ENCODE measurements at regions not wholly inside any gene's neighbourhood (a gene's known extent, or its start where the extent isn't known, plus 50 kb on each side); places are given as distances from the start of the nearest gene placed in this dataset.

DNA sequence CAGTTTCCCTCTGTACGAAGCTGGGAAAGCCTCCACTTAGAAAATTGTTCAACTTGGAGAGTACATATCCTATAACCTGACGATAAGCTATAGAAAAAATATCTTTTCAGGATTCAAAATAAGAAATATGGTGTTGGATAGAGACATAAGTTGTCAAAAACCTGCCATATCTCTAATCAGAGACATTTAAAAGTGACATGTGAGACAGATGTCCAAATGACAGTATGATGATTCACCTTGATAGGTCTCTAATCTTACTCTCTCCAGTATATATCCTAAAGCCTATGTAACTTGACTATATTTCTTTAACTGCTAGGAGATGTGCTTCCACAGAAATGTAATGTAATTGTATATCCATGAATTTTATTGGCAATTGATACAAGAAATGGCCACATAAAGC is 932.4 kb upstream of the MAN1A1 start:
- H3K4me2 ChIP-seq (ENCODE audit: insufficient read depth in 1 of 2, low read depth in 2 of 2, low read length in 2 of 2): no peak overlapping the region
- H3K79me2 ChIP-seq (ENCODE audit: control insufficient read depth in 1 of 2, insufficient read depth in 2 of 2, low read length in 2 of 2): no peaks in the 10 kb centered on the region
- H3K79me1 ChIP-seq (ENCODE audit: low read depth, low read length): no peaks in the 10 kb centered on the region
- no peak overlapping the region for H2AK5ac ChIP-seq (ENCODE audit: low read depth, low read length)
- ChIA-PET POLR2A (ENCODE audit: partially characterized antibody) (no interaction called here), CTCF (ENCODE audit: partially characterized antibody) (interaction anchor here (0.7 kb wide), 1 partner anchor 165 kb away, joined by 3 read pairs; no protein-coding TSS in a partner anchor)
- no peak overlapping the region for H2BK15ac ChIP-seq (ENCODE audit: low read length)
- H3K9me3 ChIP-seq (ENCODE audit: insufficient read depth in 2 of 2, low read depth in 1 of 2, low read length in 1 of 2): no peaks in the 10 kb centered on the region
- no peak overlapping the region for H3K18ac ChIP-seq (ENCODE audit: extremely low read depth, low read length)
- H4K8ac ChIP-seq (ENCODE audit: extremely low read depth, insufficient read depth, low read length): no peak overlapping the region
- DNase-seq (ENCODE audit: low read depth in 1 of 2, low spot score in 2 of 2): no peak
- H3K56ac ChIP-seq (replicated peaks; ENCODE audit: insufficient read length, low read depth, low read length): no peak overlapping the region
- no peak overlapping the region for H3K23ac ChIP-seq (ENCODE audit: insufficient read length)
- H3K4ac ChIP-seq (replicated peaks; ENCODE audit: insufficient read length, low read depth, low read length): no peak overlapping the region
- H2BK12ac ChIP-seq (ENCODE audit: low read depth, low read length): no peak overlapping the region
- no peaks in the 10 kb centered on the region for H4K20me1 ChIP-seq (replicated peaks in 1 of 2; ENCODE audit: control insufficient read depth in 1 of 2, insufficient read depth in 2 of 2, low read length in 2 of 2)
- no peak for FAIRE-seq
- H3K27ac ChIP-seq (ENCODE audit: low read depth, low read length): no peak overlapping the region
- no peak overlapping the region for H2BK120ac ChIP-seq (replicated peaks; ENCODE audit: low read depth, low read length)
- no peaks in the 10 kb centered on the region for H3K36me3 ChIP-seq (ENCODE audit: control insufficient read depth in 2 of 4, insufficient read depth in 4 of 4, low read length in 3 of 4)
- H4K5ac ChIP-seq (ENCODE audit: insufficient read length, low read depth, low read length): no peak overlapping the region
- 92% methylated on average over 2 of the region's 2 CpGs; no CpG with 5 or more reads in 1 of the 2 experiments for WGBS, 2 experiments (ENCODE audit: extremely low coverage in 1 of 2, insufficient coverage in 1 of 2, insufficient read length in 1 of 2, insufficient replicate concordance in 2 of 2, low coverage in 1 of 2, low lambda C conversion rate in 2 of 2, missing lambda C conversion rate in 1 of 2)
- no peak overlapping the region for H3K14ac ChIP-seq (ENCODE audit: insufficient read length)
- H2BK5ac ChIP-seq (ENCODE audit: low read depth, low read length): no peak overlapping the region
- H2BK20ac ChIP-seq (ENCODE audit: low read length): no peak overlapping the region
- peaks cover 0 to 3% (median 0%) of the 10 kb centered on the region in 4 experiments; a peak in 1 of 7 replicates for H3K4me1 ChIP-seq (replicated peaks in 1 of 4; ENCODE audit: control insufficient read depth in 3 of 4, insufficient read depth in 4 of 4, low read length in 3 of 4)
- no peak overlapping the region for H3K9ac ChIP-seq (replicated peaks in 1 of 4; ENCODE audit: extremely low read depth in 1 of 4, low read depth in 3 of 4, low read length in 3 of 4)
- no peaks in the 10 kb centered on the region for H3K27me3 ChIP-seq (replicated peaks in 1 of 4; ENCODE audit: control insufficient read depth in 3 of 4, extremely low read depth in 1 of 4, insufficient read depth in 3 of 4, low read length in 3 of 4)
- no peak overlapping the region for H3K4me3 ChIP-seq (ENCODE audit: extremely low read depth in 1 of 4, insufficient read depth in 2 of 4, low read depth in 3 of 4, low read length in 4 of 4)
- H4K91ac ChIP-seq (replicated peaks; ENCODE audit: insufficient read length, low read length): no peak overlapping the region
- no peak overlapping the region for H2AFZ ChIP-seq (ENCODE audit: low read length)
- no peaks in the 10 kb centered on the region for H3K23me2 ChIP-seq (ENCODE audit: low read depth, low read length)
- no peak for TF ChIP-seq KDM5A (IDR thresholded peaks at IDR 0.05; ENCODE audit: low read length)
- no peak for TF ChIP-seq EGR1 (IDR thresholded peaks at IDR 0.05; ENCODE audit: borderline replicate concordance, low read depth, low read length)
- TF ChIP-seq CHD1 (IDR thresholded peaks at IDR 0.05; ENCODE audit: low read depth, low read length): no peak
